GM19043 (cell line): ENCODE measurements at regions not wholly inside any gene's neighbourhood (a gene's known extent, or its start where the extent isn't known, plus 50 kb on each side); places are given as distances from the start of the nearest gene placed in this dataset.
"Not testable (repeated sequence)": the region's sequence is repeated elsewhere in the genome, so short reads cannot be mapped to it uniquely, and the experiment has no call there.

Experiments used
- ATAC-seq: cut with Tn5 transposase; IDR thresholded peaks from one replicate; pipeline ENCODE4 v1.9.1; 2021; ENCODE audit warnings: low read depth; ENCODE audit not compliant: unreplicated experiment

- no peak for ATAC-seq
Observed at GRCh38 chr2:142299021-142299420, 168.2 kb upstream of the LRP1B start.

GRCh38 chr2:142294225-142294624 is 163.4 kb upstream of the LRP1B start:
- ATAC-seq: no peak

GRCh38 chr2:142291969-142292368 is 161.2 kb upstream of the LRP1B start:
- ATAC-seq: no peak

GRCh38 chr2:142290931-142291330 is 160.1 kb upstream of the LRP1B start:
- no peak for ATAC-seq

GRCh38 chr2:142286618-142287017 is 155.8 kb upstream of the LRP1B start:
- no peak for ATAC-seq

GRCh38 chr2:142285480-142285879 is 154.7 kb upstream of the LRP1B start:
- ATAC-seq: no peak

GRCh38 chr2:142284336-142284735 is 153.5 kb upstream of the LRP1B start:
- ATAC-seq: not testable (repeated sequence)

GRCh38 chr2:142280831-142281230 is 150.0 kb upstream of the LRP1B start:
- no peak for ATAC-seq

- no peak for ATAC-seq
Observed at GRCh38 chr2:142270990-142271389, 140.2 kb upstream of the LRP1B start.

GRCh38 chr2:142270291-142270690 is 139.5 kb upstream of the LRP1B start:
- ATAC-seq: no peak

GRCh38 chr2:142259356-142259755 is 128.5 kb upstream of the LRP1B start:
- no peak for ATAC-seq

- no peak for ATAC-seq
Observed at GRCh38 chr2:142254031-142254430, 123.2 kb upstream of the LRP1B start.

- ATAC-seq: no peak
Observed at GRCh38 chr2:142241016-142241415, 110.2 kb upstream of the LRP1B start.

GRCh38 chr2:142236181-142236580 is 105.4 kb upstream of the LRP1B start:
- ATAC-seq: no peak

GRCh38 chr2:142234741-142235140 is 103.9 kb upstream of the LRP1B start:
- no peak for ATAC-seq

GRCh38 chr2:142223309-142223708 is 92.5 kb upstream of the LRP1B start:
- ATAC-seq: no peak

GRCh38 chr2:142222715-142223114 is 91.9 kb upstream of the LRP1B start:
- ATAC-seq: no peak

GRCh38 chr2:142220901-142221300 is 90.1 kb upstream of the LRP1B start:
- ATAC-seq: no peak

GRCh38 chr2:142220239-142220638 is 89.4 kb upstream of the LRP1B start:
- ATAC-seq: no peak

GRCh38 chr2:142218471-142218870 is 87.7 kb upstream of the LRP1B start:
- no peak for ATAC-seq

GRCh38 chr2:142217804-142218203 is 87.0 kb upstream of the LRP1B start:
- ATAC-seq: no peak

GRCh38 chr2:142200062-142200461 is 69.2 kb upstream of the LRP1B start:
- no peak for ATAC-seq

GRCh38 chr2:142199073-142199472 is 68.3 kb upstream of the LRP1B start:
- no peak for ATAC-seq
